ENCODE measurements at regions not wholly inside any gene's neighbourhood (a gene's known extent, or its start where the extent isn't known, plus 50 kb on each side); places are given as distances from the start of the nearest gene placed in this dataset.
A peak's percentile ranks its signal among the peaks of the same experiment; 100 is the strongest.
"Not testable (repeated sequence)": the region's sequence is repeated elsewhere in the genome, so short reads cannot be mapped to it uniquely, and the experiment has no call there.

GRCh38 chr1:193448682-193449461 is 262.5 kb upstream of the B3GALT2 start:
- no peak for TF ChIP-seq CTCF (IDR thresholded peaks at IDR 0.05; ENCODE audit: poor library complexity, severe bottlenecking)
- Histone ChIP-seq H3K9me3 (ENCODE audit: severe bottlenecking) (no peaks in the 10 kb centered on the region), H3K4me3 (ENCODE audit: severe bottlenecking) (no peak overlapping the region), H3K27me3 (ENCODE audit: insufficient read depth, poor library complexity, severe bottlenecking) (no peaks in the 10 kb centered on the region), H3K36me3 (ENCODE audit: low read depth) (no peaks in the 10 kb centered on the region), H3K27ac (ENCODE audit: poor library complexity, severe bottlenecking) (no peak overlapping the region), H3K4me1 (ENCODE audit: insufficient read depth, poor library complexity, severe bottlenecking) (no peaks in the 10 kb centered on the region)
- DNase-seq (ENCODE audit: low spot score) = no peak
- ATAC-seq (ENCODE audit: low read depth) = no peak

GRCh38 chr1:193443886-193444285 is 257.5 kb upstream of the B3GALT2 start:
- DNase-seq (ENCODE audit: low spot score) (no peak), ATAC-seq (ENCODE audit: low read depth) (no peak)
- Histone ChIP-seq H3K4me3 (ENCODE audit: severe bottlenecking) (no peak overlapping the region), H3K4me1 (ENCODE audit: insufficient read depth, poor library complexity, severe bottlenecking) (no peaks in the 10 kb centered on the region), H3K9me3 (ENCODE audit: severe bottlenecking) (no peaks in the 10 kb centered on the region), H3K27ac (ENCODE audit: poor library complexity, severe bottlenecking) (no peak overlapping the region), H3K36me3 (ENCODE audit: low read depth) (no peaks in the 10 kb centered on the region), H3K27me3 (ENCODE audit: insufficient read depth, poor library complexity, severe bottlenecking) (no peaks in the 10 kb centered on the region)
- no peak for TF ChIP-seq CTCF (IDR thresholded peaks at IDR 0.05; ENCODE audit: poor library complexity, severe bottlenecking)

- Histone ChIP-seq H3K4me3 (ENCODE audit: severe bottlenecking) (no peak overlapping the region), H3K9me3 (ENCODE audit: severe bottlenecking) (peaks cover 2% of the 10 kb centered on the region), H3K36me3 (ENCODE audit: low read depth) (no peaks in the 10 kb centered on the region; the same call in 1 of the 2 replicates), H3K27me3 (ENCODE audit: insufficient read depth, poor library complexity, severe bottlenecking) (no peaks in the 10 kb centered on the region), H3K4me1 (ENCODE audit: insufficient read depth, poor library complexity, severe bottlenecking) (peaks cover 3% of the 10 kb centered on the region), H3K27ac (ENCODE audit: poor library complexity, severe bottlenecking) (no peak overlapping the region)
- TF ChIP-seq CTCF (IDR thresholded peaks at IDR 0.05; ENCODE audit: poor library complexity, severe bottlenecking) = no peak
- DNase-seq (ENCODE audit: low spot score) (no peak), ATAC-seq (ENCODE audit: low read depth) (no peak)
These were observed 252.4 kb upstream of the B3GALT2 start for GRCh38 chr1:193438771-193439170.

- DNase-seq (ENCODE audit: low spot score) (no peak), ATAC-seq (ENCODE audit: low read depth) (no peak)
- Histone ChIP-seq H3K4me1 (ENCODE audit: insufficient read depth, poor library complexity, severe bottlenecking) (peaks cover 3% of the 10 kb centered on the region), H3K27me3 (ENCODE audit: insufficient read depth, poor library complexity, severe bottlenecking) (no peaks in the 10 kb centered on the region), H3K27ac (ENCODE audit: poor library complexity, severe bottlenecking) (no peak overlapping the region), H3K36me3 (ENCODE audit: low read depth) (no peaks in the 10 kb centered on the region; the same call in 1 of the 2 replicates), H3K4me3 (ENCODE audit: severe bottlenecking) (no peak overlapping the region), H3K9me3 (ENCODE audit: severe bottlenecking) (peaks cover 6% of the 10 kb centered on the region)
- TF ChIP-seq CTCF (IDR thresholded peaks at IDR 0.05; ENCODE audit: poor library complexity, severe bottlenecking) = no peak
These were observed 251.9 kb upstream of the B3GALT2 start for GRCh38 chr1:193438312-193438711.

GRCh38 chr1:193437785-193438184 is 251.4 kb upstream of the B3GALT2 start:
- TF ChIP-seq CTCF (IDR thresholded peaks at IDR 0.05; ENCODE audit: poor library complexity, severe bottlenecking) = no peak
- H3K4me1 ChIP-seq (ENCODE audit: insufficient read depth, poor library complexity, severe bottlenecking) = peaks cover 3% of the 10 kb centered on the region
- DNase-seq (ENCODE audit: low spot score) (no peak), ATAC-seq (ENCODE audit: low read depth) (peak; percentile 61)
- no peak overlapping the region for H3K27ac ChIP-seq (ENCODE audit: poor library complexity, severe bottlenecking)
- peaks cover 9% of the 10 kb centered on the region for H3K9me3 ChIP-seq (ENCODE audit: severe bottlenecking)
- no peaks in the 10 kb centered on the region for H3K27me3 ChIP-seq (ENCODE audit: insufficient read depth, poor library complexity, severe bottlenecking)
- no peaks in the 10 kb centered on the region; the same call in 1 of the 2 replicates for H3K36me3 ChIP-seq (ENCODE audit: low read depth)
- H3K4me3 ChIP-seq (ENCODE audit: severe bottlenecking) = no peak overlapping the region

GRCh38 chr1:193437333-193437732 is 250.9 kb upstream of the B3GALT2 start:
- not testable (repeated sequence) for H3K4me3 ChIP-seq (ENCODE audit: severe bottlenecking)

More at GRCh38 chr1:193437333-193437732, 250.9 kb upstream of the B3GALT2 start:
- not testable (repeated sequence) for H3K27ac ChIP-seq (ENCODE audit: poor library complexity, severe bottlenecking); DNase-seq (ENCODE audit: low spot score); H3K36me3 ChIP-seq (ENCODE audit: low read depth); H3K4me1 ChIP-seq (ENCODE audit: insufficient read depth, poor library complexity, severe bottlenecking); ATAC-seq (ENCODE audit: low read depth); H3K9me3 ChIP-seq (ENCODE audit: severe bottlenecking); H3K27me3 ChIP-seq (ENCODE audit: insufficient read depth, poor library complexity, severe bottlenecking)

Measured in RWPE2 (cell line).